T-helper 9 cell (primary cell): ENCODE measurements at regions not wholly inside any gene's neighbourhood (a gene's known extent, or its start where the extent isn't known, plus 50 kb on each side); places are given as distances from the start of the nearest gene placed in this dataset.

Experiments
- DNase-seq: peaks from one replicate; pipeline ENCODE4 v3.0.0-alpha.2; 2020

DNA sequence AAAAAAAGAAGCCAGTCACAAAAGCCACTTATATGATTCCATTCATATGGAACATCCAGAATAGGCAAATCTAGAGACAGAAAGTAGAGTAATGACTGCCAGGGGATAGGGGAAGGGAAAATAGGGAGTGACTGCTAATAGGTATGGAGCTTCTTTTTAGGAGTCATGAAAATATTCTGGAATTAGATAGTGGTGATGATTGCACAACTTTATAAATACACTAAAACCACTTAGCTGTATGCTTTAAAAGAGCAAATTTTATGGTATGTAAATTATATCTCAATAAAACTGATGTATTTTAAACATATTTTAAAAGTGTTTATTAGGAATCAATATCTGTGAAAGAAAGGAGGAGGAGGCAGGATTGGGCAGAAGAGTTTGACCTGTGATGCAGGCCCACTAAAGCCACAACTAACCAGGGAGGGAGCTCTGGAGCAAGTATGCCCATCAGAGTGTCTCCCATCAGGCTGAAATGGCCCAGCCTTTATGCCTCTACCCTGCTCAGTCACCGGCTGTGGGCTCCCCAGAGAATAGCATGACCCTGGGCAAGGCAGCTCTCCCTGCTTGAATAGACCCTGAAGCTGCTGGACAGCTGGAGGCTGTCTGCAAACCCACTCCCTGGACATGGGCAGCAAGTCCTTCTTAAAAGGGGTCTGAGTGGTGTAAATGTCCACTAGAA, 96.0 kb upstream of the SLC44A1 start:
- no peak for DNase-seq

DNA sequence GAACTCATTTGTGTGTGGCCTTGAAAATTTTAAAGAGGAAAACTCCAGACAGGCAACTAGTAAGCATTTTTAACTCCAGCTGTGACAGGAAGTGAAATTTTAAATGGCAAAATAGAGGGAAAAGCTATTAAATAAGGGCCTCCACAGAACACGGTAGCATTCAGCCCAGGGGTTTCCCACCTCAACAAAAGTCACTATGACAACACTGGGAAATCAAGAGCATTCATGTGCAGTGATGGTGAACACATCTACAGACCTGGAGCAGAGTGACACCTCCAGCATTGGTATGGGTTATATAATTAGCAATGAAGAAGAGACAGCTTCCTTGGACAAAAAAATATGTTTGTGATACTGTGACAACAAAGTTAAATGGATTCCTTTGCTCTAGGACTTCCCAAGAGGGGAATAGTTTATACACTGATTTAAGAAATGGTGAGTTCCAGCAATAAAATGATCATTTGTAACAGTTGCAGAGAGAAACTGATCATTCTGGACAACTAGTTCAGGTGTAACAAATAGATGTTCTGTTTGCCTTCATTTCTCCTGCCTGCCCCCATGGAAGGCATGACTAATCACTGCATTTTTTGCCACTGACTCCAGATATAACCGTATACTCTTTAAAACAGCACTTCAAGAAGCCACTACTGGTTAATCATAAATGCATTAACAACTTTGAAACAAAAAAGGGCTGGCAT, 93.3 kb upstream of the SLC44A1 start:
- no peak for DNase-seq

DNA sequence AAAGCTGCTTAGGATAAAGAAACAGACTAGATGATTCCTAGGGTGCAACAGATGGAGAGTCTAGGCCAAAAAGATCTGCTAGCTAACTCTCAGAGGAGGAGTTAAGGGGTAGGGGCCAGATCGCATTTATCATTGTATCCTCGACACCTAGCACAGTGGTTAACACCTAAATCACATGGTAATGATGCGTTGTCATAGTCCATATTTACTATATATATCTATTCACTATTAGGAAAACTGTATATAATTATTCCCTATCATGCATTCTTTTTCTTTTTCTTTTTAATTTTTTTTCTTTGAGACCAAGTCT, 92.8 kb upstream of the SLC44A1 start:
- DNase-seq, result no peak

DNA sequence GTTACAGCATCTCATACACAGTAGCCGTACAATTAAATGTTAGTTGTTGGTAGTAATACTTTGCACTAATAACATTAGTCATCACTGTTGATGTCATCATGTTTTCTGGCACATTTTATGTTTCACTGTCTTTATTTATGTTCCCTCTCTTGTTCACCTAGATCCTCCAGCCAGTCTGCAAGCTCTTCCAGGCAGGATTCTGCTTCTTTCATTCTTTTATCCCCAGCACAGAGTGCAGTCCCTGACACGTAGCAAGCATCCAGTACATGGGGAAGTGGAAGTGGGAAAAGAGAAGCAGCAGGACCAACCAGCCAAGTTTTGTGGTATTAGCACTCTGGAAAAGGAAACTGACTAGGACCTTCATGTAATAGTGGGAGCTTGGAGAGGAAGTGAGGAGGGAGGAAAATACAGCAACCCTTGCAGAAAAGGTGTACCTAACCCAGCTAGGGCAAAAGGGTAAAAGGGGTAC, 89.7 kb upstream of the SLC44A1 start:
- no peak for DNase-seq

DNA sequence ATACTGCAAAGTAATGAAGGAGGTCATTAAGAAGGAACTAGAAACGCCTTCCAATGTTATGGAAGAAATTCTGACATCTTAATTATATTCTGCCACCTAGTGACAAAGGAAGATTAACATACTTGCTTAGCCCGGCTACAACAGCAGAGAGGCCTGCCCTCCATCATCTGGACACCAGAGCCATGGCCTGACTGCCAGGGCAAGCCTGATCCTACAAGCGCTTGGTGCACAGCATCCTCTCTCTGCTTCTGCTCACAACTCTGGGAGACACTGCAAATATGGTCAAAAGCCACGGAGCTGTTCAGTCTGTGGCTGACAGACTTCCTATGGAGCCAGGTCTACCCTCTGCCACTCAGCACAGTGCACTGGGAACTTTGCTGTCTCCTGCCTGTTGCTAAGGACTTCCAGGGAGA, 87.3 kb upstream of the SLC44A1 start:
- no peak for DNase-seq

DNA sequence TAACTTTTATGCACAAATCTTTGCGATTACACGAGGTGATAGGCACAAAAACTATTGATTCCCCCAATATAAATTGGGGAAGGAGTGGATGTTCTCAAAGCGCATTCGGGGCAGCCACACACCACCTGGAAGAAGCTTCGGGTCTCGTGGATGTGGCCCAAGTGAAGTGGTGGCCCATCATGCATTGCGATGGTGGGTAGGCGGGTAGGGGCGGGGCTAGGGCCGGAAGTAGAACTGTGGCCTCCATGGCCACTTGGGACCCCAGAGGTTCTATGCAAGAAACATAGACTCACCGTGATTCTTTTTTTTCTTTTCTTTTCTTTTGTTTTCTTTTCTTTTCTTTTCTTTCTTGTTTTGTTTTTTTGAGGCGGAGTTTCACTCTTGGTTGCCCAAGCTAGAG, 86.4 kb upstream of the SLC44A1 start:
- no peak for DNase-seq

DNA sequence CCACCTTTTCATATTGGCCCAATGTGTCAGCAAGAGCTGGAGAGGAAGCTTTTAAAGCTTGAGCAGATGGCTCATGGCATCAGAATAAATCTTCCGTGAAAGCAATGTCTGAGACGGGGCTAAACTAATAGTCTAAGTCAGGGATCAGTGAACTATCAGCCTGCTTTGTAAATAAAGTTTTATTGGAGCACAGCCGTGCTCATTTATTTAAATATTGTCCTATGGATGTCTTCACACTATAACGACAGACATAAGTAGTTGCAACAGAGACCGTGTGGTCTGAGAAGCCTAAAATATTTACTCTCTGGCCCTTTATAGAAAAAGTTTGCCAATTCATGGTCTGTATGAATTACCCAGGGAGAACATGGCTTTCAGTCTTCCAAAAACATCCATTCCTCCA, 85.6 kb upstream of the SLC44A1 start:
- DNase-seq, result no peak

DNA sequence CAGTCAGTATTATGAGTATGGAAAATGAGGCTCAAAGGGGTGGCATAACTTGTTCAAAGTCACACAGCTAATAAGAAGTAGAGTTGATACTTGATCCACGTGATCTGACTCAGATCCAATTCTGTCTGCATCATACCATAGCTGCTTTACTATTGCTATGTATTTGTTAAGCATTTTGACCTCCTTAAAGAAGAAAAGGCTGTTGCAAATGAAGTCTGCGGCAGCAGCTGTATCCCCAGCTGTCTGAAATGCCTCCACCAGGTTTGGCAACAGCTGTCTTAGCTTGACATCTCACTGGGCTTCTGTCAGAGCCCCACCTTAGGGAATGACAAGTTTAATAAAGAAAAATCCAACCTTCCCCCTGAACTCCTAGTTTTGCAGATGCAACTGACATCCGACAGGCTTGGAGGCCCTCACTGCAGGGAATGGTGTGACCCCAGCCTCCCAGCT, 75.6 kb upstream of the SLC44A1 start:
- DNase-seq, result no peak

DNA sequence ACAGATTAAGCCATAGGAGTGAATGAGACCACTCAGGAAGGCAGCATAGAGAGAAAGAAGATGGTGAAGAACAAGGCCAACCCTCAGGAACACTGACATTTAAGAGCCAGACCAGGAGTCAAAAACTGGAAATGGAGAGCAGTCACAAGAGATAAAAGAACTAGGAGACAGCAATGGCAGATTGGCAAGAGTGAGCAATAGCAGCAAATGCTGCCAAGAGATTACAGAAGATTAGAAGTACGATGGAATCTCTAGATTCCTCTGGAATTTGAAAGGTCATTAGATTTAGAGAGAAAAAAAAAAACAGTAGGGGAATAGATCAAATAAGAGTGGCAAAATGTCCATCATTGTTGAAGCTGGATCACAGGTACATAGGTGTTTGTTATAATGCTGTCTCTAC, 73.4 kb upstream of the SLC44A1 start:
- DNase-seq, result no peak

DNA sequence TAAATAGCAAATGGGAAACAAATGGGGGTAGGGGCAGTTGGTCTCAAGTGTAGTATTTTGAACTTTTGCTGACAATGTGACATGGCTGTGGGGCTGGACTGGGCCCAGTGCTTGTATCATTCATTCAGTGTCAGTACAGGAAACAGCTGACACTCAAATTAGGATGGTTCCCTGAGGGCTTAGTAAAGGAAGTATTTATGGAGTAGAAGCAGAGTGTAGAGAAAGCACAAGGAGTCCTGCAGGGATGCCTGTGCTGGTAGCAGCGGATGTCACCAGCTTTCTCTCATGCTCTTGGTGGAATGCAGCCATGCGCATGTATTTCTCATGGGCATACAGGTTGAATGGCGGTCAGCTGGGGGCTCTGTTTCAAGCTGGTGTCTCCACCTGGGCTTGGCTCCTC, 72.9 kb upstream of the SLC44A1 start:
- no peak for DNase-seq

DNA sequence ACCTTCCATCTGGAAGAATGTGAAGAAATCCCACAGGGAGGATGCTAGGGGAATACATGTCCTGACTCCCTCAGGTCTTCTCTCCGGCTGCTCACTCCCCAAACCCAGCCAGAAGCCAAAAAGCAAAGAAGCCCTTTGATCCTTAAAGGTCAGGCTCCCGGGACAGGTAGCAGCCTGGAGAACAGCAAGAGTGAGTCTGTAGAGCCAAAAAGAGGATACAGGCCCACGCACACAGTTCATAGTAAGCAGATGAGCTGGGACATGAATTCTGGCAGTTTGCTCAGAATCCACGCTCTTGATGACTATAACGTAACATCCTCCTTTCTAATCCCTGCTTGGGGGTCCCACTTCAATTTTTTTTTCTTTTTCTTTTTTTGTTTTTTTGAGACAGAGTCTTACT, 72.0 kb upstream of the SLC44A1 start:
- DNase-seq, result no peak

DNA sequence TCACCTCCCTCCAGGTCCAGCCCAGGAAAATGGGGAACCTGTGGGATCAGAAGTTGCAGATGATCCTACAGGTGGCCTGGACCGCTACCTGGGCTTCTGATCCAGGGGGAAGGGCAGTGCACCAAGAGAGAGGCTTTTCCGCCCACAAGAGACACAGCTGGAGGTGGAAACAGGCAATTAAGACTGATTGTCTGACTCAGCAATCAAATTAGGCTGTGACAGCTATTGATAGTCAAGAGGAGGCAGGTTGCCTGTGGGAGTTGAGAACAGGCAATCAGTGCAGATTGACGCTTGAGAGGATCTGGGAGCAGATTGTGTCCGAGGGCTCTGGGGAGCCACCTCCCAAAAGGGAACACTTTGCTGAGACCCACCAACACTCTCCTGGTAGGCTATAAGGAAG, 71.1 kb upstream of the SLC44A1 start:
- DNase-seq, result no peak

DNA sequence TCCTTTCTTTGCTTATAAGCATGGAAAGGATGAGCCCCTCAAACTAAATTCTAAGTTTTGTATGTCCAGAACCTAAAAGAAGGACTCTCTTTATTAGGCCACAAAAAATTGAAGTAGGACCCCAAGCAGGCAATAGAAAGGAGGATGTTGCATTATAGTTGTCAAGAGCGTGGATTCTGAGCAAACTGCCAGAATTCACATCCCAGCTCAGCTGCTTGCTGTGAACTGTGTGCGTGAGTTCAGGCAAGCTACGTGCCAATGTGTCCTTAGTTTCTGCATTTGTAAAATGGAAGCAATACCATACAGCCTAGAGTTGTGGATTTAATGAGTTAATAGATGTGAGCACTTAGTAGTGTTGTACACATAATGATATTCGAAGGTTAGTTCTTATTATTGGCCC, 70.6 kb upstream of the SLC44A1 start:
- no peak for DNase-seq

DNA sequence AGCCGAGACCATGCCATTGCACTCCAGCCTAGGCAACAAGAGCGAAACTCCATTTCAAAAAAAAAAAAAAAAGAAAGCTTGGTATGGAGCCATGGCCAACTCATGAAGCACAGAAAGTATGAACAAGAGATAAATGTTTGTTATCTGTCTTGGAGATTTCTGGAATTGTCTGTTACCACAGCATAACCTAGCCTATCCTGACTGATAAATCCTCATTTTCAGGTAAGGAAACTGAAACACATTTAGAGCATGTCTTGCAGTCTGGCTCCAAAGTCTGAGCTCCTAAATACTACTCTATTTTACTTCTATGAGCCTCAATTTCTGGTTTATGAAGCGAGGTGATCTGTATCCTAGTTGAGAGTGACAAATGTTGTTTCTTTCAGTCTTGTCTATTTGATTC, 68.3 kb upstream of the SLC44A1 start:
- DNase-seq, result no peak

DNA sequence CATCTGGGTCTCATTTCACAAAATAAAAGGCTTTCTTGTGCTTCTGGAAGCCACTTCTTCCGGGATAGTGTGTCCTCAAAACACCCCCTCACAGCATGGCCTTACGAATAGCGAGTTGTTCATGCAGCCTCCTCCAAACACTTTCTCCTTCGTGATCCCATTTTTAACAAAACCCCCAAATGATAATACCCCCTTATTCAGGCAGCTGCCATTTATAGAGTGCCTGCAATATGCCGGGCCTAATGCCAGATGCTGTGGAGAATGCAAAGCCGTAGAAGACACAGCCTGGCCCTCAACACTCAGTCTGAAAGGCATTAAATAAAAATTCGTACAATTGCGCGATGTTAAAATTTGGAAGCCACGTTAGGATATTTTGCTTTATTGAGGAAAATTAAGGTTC, 66.4 kb upstream of the SLC44A1 start:
- DNase-seq, result no peak

DNA sequence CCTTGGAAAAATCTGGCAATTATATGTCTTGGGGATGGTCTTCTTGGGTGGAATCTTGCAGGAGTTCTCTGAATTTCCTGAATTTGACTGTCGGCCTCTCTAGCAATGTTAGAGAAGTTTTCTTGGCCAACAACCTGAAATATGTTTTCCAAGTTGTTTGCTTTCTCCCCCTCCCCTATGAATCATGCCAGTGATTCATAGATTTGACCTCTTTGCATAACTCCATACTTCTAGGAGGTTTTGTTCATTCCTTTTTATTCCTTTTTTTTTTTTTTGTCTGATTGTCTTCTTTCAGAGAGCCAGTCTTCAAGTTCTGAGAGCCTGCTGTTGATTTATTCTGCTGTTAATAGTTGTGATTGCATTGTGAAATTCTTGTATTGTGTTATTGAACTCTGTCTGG, 56.7 kb upstream of the SLC44A1 start:
- no peak for DNase-seq

DNA sequence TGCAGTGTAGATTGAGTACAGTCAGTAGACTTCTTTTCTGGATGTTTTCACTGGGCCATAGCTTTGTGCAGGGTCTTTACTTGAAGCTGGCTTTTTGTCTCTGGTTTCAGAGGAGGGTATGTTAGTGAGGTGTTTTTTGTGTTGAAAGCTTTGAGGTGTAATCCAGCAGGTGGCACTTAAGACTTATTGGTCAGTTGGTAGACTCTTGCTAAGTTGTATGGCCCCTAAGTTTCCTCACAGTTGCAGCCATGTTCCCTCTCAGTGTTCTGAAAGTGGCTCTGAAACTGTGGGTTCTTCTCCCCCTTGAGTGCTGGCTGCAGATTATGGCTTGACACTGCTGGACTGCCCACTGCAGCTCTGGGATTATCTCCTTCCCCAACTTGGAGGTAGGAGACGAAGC, 55.7 kb upstream of the SLC44A1 start:
- no peak for DNase-seq

DNA sequence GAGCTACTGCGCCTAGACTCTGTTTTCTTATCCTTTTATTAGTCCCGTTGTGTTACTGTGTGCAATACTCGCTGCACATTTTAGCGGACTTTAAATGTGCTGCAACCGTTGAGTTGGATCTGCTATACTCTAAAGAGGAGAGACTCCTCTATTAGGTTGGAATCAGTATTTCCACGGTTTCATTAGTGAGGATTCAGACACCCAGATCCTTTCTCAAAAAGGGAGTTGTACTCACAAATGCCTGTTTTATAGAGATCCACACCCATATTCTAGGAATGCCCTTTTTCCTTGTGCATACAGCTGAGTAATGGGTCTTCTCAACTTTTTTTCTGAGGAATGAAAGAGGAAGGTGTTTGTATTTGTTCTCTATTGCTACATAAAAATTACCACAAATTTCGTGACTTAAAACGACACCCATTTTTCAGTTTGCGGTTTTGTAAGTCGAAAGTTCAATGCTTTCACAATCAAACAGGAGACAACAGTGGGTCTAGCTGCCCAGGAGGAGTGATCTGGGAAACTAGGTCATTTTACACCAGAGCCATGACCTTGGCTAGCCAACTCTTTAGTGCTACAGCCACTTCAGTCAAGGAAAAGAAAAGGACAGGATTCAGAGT, 52.8 kb upstream of the SLC44A1 start:
- DNase-seq, result no peak

DNA sequence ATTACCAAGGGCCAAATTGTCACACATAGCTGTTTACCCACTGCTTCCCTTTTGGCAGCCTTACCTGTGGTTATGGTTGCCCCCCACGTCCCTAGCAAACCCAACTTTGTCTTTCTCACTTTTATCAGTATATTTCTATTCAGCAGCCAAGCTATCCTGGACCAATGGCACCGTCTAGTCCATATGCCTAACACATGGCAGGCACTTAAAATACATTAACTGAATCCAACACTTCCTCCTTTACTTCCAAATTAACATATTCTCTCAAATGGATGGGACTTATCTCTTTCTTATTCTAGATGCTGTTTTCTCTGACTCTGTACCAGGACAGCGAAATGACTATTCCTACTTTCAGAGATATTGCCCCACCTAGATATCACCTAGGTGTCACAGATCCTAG, 50.9 kb upstream of the SLC44A1 start:
- DNase-seq, result no peak

DNA sequence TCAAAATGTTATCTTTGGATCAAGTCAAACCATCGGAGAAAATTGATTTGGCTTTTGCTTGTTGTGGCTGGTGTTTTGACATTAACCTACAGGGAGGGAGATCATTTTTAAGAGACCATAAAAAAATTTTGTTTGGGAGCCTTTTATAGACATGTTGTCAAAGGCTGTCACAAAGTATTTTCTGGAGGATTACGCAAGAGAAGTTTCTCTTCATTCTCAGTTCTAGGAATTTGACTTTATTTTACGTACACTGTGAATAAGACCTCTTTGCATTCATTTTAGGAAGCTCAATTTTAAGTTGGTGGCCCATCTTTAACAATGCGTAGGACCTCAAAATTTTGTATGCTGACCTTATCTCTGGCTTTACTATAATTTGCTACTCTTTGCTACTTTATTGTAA, 50.2 kb upstream of the SLC44A1 start:
- DNase-seq, result no peak
